Liver (tissue), 7 donors: ENCODE measurements at regions not wholly inside any gene's neighbourhood (a gene's known extent, or its start where the extent isn't known, plus 50 kb on each side); places are given as distances from the start of the nearest gene placed in this dataset.

ENCODE experiments used
- DNase-seq: peaks from one replicate; pipeline ENCODE4 v3.0.0-alpha.2; 2017; ENCODE audit warnings: low spot score
- H3K27ac ChIP-seq, 2 donors: one replicate each; pipeline ENCODE4 v1.7.0; 2013; ENCODE audit warnings: inconsistent platforms in 2 of 2, low read length in 2 of 2, control low read depth in 1 of 2, low read depth in 1 of 2, mild to moderate bottlenecking in 1 of 2
- H3K27me3 ChIP-seq, 4 donors: one replicate each; pipeline versions ENCODE4 v1.6.1 to v1.7.0; 2013; ENCODE audit warnings: low read length in 3 of 4, inconsistent platforms in 1 of 4, mild to moderate bottlenecking in 1 of 4, moderate library complexity in 1 of 4; ENCODE audit not compliant: control insufficient read depth in 4 of 4, insufficient read depth in 4 of 4
- H3K36me3 ChIP-seq, 4 donors: one replicate each; pipeline versions ENCODE4 v1.6.1 to v1.7.0; 2013; ENCODE audit warnings: low read length in 3 of 4, mild to moderate bottlenecking in 3 of 4, low read depth in 1 of 4, moderate library complexity in 1 of 4; ENCODE audit not compliant: control insufficient read depth in 4 of 4, insufficient read depth in 3 of 4
- H3K4me1 ChIP-seq, 4 donors: one replicate each; pipeline versions ENCODE4 v1.6.1 to v1.7.0; 2013; ENCODE audit warnings: low read length in 3 of 4, mild to moderate bottlenecking in 3 of 4, moderate library complexity in 1 of 4; ENCODE audit not compliant: control insufficient read depth in 4 of 4, insufficient read depth in 4 of 4
- H3K4me3 ChIP-seq, 3 donors: one replicate each; pipeline versions ENCODE4 v1.6.1 to v1.7.0; 2013; ENCODE audit warnings: low read length in 3 of 3, control low read depth in 1 of 3, low read depth in 1 of 3, mild to moderate bottlenecking in 1 of 3
- H3K9ac ChIP-seq, 2 donors: one replicate each; pipeline ENCODE4 v1.7.0; 2013; ENCODE audit warnings: low read length in 2 of 2, mild to moderate bottlenecking in 2 of 2, moderate library complexity in 2 of 2, control low read depth in 1 of 2, low read depth in 1 of 2
- H3K9me3 ChIP-seq, 4 donors: one replicate each; pipeline versions ENCODE4 v1.6.1 to v1.7.0; 2013; ENCODE audit warnings: low read length in 3 of 4; ENCODE audit not compliant: control insufficient read depth in 4 of 4
- ATF3 ChIP-seq: IDR thresholded peaks from 2 replicates; pipeline ENCODE4 v1.6.1; 2016; ENCODE audit warnings: antibody characterized with exemption
- EGR1 ChIP-seq, 2 donors: IDR thresholded peaks; 2 replicates each; pipeline ENCODE4 v1.6.1; 2016 to 2018; ENCODE audit warnings: antibody characterized with exemption in 2 of 2, low read depth in 2 of 2
- FOXA1 ChIP-seq: IDR thresholded peaks from 2 replicates; pipeline ENCODE4 v1.6.1; 2016; ENCODE audit warnings: antibody characterized with exemption
- FOXA2 ChIP-seq: IDR thresholded peaks from 2 replicates; pipeline ENCODE4 v1.6.1; 2016; ENCODE audit warnings: antibody characterized with exemption
- GABPA ChIP-seq, 2 donors: IDR thresholded peaks in 1 of 2; conservative IDR thresholded peaks in 1 of 2; 2 replicates each; pipeline ENCODE4 v1.6.1; 2016; ENCODE audit warnings: antibody characterized with exemption in 2 of 2, mild to moderate bottlenecking in 1 of 2, moderate library complexity in 1 of 2
- HNF4A ChIP-seq, 2 donors: conservative IDR thresholded peaks; 2 replicates each; pipeline ENCODE4 v1.6.1; 2016; ENCODE audit warnings: antibody characterized with exemption in 2 of 2, mild to moderate bottlenecking in 2 of 2
- HNF4G ChIP-seq: IDR thresholded peaks from 2 replicates; pipeline ENCODE4 v1.6.1; 2016; ENCODE audit warnings: antibody characterized with exemption
- JUND ChIP-seq, 2 donors: IDR thresholded peaks; 2 replicates each; pipeline ENCODE4 v1.6.1; 2016; ENCODE audit warnings: antibody characterized with exemption in 2 of 2
- MAX ChIP-seq: IDR thresholded peaks from 2 replicates; pipeline ENCODE4 v1.6.1; 2016; ENCODE audit warnings: antibody characterized with exemption
- NR2F2 ChIP-seq: IDR thresholded peaks from 2 replicates; pipeline ENCODE4 v1.6.1; 2016; ENCODE audit warnings: antibody characterized with exemption
- RAD21 ChIP-seq, 2 donors: IDR thresholded peaks; 2 replicates each; pipeline ENCODE4 v1.6.1; 2016; ENCODE audit warnings: antibody characterized with exemption in 2 of 2, mild to moderate bottlenecking in 2 of 2
- REST ChIP-seq: IDR thresholded peaks from 2 replicates; pipeline ENCODE4 v1.6.1; 2016; ENCODE audit warnings: antibody characterized with exemption, mild to moderate bottlenecking
- RXRA ChIP-seq, 2 donors: IDR thresholded peaks; 2 replicates each; pipeline ENCODE4 v1.6.1; 2017 to 2018; ENCODE audit warnings: antibody characterized with exemption in 2 of 2, mild to moderate bottlenecking in 1 of 2
- SP1 ChIP-seq: IDR thresholded peaks from 2 replicates; pipeline ENCODE4 v1.6.1; 2018; ENCODE audit warnings: antibody characterized with exemption, mild to moderate bottlenecking
- TAF1 ChIP-seq: conservative IDR thresholded peaks from 2 replicates; pipeline ENCODE4 v1.6.1; 2016; ENCODE audit warnings: antibody characterized with exemption, mild to moderate bottlenecking
- YY1 ChIP-seq: IDR thresholded peaks from 2 replicates; pipeline ENCODE4 v1.6.1; 2016; ENCODE audit warnings: antibody characterized with exemption, mild to moderate bottlenecking
- ZBTB33 ChIP-seq: IDR thresholded peaks from 2 replicates; pipeline ENCODE4 v1.6.1; 2016; ENCODE audit warnings: antibody characterized with exemption
- WGBS: extraction: QIAGEN DNeasy Blood & Tissue Kit; methylation state at CpG from one replicate; pipeline ENCODE4 v1.1.7; 2013; 5-methylcytosine and 5-hydroxymethylcytosine counted together
- donor health status: healthy.
- donor health status: healthy.
- donor health status: healthy.
- donor health status: healthy.

GRCh38 chr11:28910926-28911325 lies 802.7 kb downstream of the METTL15 start (continued):
- no peak for TF ChIP-seq ZBTB33
- TF ChIP-seq SP1, result no peak
- TF ChIP-seq HNF4G, result no peak

- no peak for TF ChIP-seq REST
- TF ChIP-seq HNF4A (conservative IDR thresholded peaks at IDR 0.05), result no peak
- TF ChIP-seq FOXA2, result no peak
- no peak for TF ChIP-seq GABPA (IDR thresholded peaks at IDR 0.05 in 1 of 2, conservative IDR thresholded peaks at IDR 0.05 in 1 of 2)
- no peak for TF ChIP-seq FOXA1
- no peak for TF ChIP-seq RXRA (IDR thresholded peaks at IDR 0.05)
- no peak for TF ChIP-seq SP1
- TF ChIP-seq NR2F2, result no peak
- TF ChIP-seq ATF3, result no peak
- TF ChIP-seq JUND (IDR thresholded peaks at IDR 0.05), result no peak
- no peak for TF ChIP-seq MAX
- TF ChIP-seq HNF4G, result no peak
- H3K27ac ChIP-seq, result no peak overlapping the region
- H3K9ac ChIP-seq, result no peak overlapping the region
- no peaks in the 10 kb centered on the region for H3K4me1 ChIP-seq
- DNase-seq, result no peak
- no peaks in the 10 kb centered on the region for H3K27me3 ChIP-seq
- 57% methylated on average over 2 of the region's 2 CpGs for WGBS
- H3K9me3 ChIP-seq, result no peaks in the 10 kb centered on the region
- H3K4me3 ChIP-seq, result no peak overlapping the region
- H3K36me3 ChIP-seq, result no peaks in the 10 kb centered on the region
Observed at GRCh38 chr11:28903716-28904115, 795.5 kb downstream of the METTL15 start.

- H3K9me3 ChIP-seq, result no peaks in the 10 kb centered on the region
- no peak overlapping the region for H3K4me3 ChIP-seq
- 70% methylated on average over 3 of the region's 3 CpGs for WGBS
- H3K36me3 ChIP-seq, result no peaks in the 10 kb centered on the region
- TF ChIP-seq HNF4G (no peak), TAF1 (no peak), JUND (IDR thresholded peaks at IDR 0.05) (no peak), FOXA2 (no peak), EGR1 (IDR thresholded peaks at IDR 0.05; ENCODE audit: low read depth in 2 of 2) (no peak), RXRA (IDR thresholded peaks at IDR 0.05) (no peak), HNF4A (conservative IDR thresholded peaks at IDR 0.05) (no peak), NR2F2 (no peak), FOXA1 (no peak), REST (no peak), ATF3 (no peak), RAD21 (IDR thresholded peaks at IDR 0.05) (no peak), GABPA (IDR thresholded peaks at IDR 0.05 in 1 of 2, conservative IDR thresholded peaks at IDR 0.05 in 1 of 2) (no peak), SP1 (no peak), YY1 (no peak)
- H3K27me3 ChIP-seq, result no peaks in the 10 kb centered on the region
- DNase-seq, result no peak
- no peak overlapping the region for H3K27ac ChIP-seq
- no peaks in the 10 kb centered on the region for H3K4me1 ChIP-seq
- no peak overlapping the region for H3K9ac ChIP-seq
Observed at GRCh38 chr11:28900427-28900826, 792.2 kb downstream of the METTL15 start.
